ENCODE measurements at regions not wholly inside any gene's neighbourhood (a gene's known extent, or its start where the extent isn't known, plus 50 kb on each side); places are given as distances from the start of the nearest gene placed in this dataset.

GRCh38 chr10:78318305-78318704 is 284.6 kb downstream of the RPS24 start:
- Histone ChIP-seq H3K27ac (ENCODE audit: low read depth, low read length) (no peak overlapping the region), H3K27me3 (ENCODE audit: control insufficient read depth, insufficient read depth, low read length) (peaks cover 16% of the 10 kb centered on the region), H3K4me3 (ENCODE audit: low read depth, low read length) (no peak overlapping the region), H3K9me3 (ENCODE audit: control insufficient read depth, insufficient read depth, low read length) (no peaks in the 10 kb centered on the region; the same call in 1 of the 2 replicates)
- no peak for TF ChIP-seq CTCF (IDR thresholded peaks at IDR 0.05; ENCODE audit: low read depth, low read length)
- CTCF ChIA-PET: no interaction called here
- POLR2A ChIA-PET: no interaction called here
- DNase-seq (ENCODE audit: low read depth, low spot score): no peak

GRCh38 chr10:78319371-78319770 is 285.7 kb downstream of the RPS24 start:
- CTCF ChIA-PET: no interaction called here
- POLR2A ChIA-PET: no interaction called here
- no peak for DNase-seq (ENCODE audit: low read depth, low spot score)
- H3K27me3 ChIP-seq (ENCODE audit: control insufficient read depth, insufficient read depth, low read length): peaks cover 17% of the 10 kb centered on the region
- no peaks in the 10 kb centered on the region for H3K9me3 ChIP-seq (ENCODE audit: control insufficient read depth, insufficient read depth, low read length)
- TF ChIP-seq CTCF (IDR thresholded peaks at IDR 0.05; ENCODE audit: low read depth, low read length): no peak
- no peak overlapping the region for H3K27ac ChIP-seq (ENCODE audit: low read depth, low read length)
- H3K4me3 ChIP-seq (ENCODE audit: low read depth, low read length): no peak overlapping the region

GRCh38 chr10:78319841-78320240 is 286.2 kb downstream of the RPS24 start:
- no peak for DNase-seq (ENCODE audit: low read depth, low spot score)
- CTCF ChIA-PET: no interaction called here
- H3K27ac ChIP-seq (ENCODE audit: low read depth, low read length): no peak overlapping the region

GRCh38 chr10:78320506-78320905 is 286.8 kb downstream of the RPS24 start:
- peaks cover 22% of the 10 kb centered on the region for H3K27me3 ChIP-seq (ENCODE audit: control insufficient read depth, insufficient read depth, low read length)
- no peak for DNase-seq (ENCODE audit: low read depth, low spot score)
- TF ChIP-seq CTCF (IDR thresholded peaks at IDR 0.05; ENCODE audit: low read depth, low read length): no peak
- ChIA-PET POLR2A (no interaction called here), CTCF (no interaction called here)
- no peaks in the 10 kb centered on the region for H3K9me3 ChIP-seq (ENCODE audit: control insufficient read depth, insufficient read depth, low read length)
- no peak overlapping the region for H3K4me3 ChIP-seq (ENCODE audit: low read depth, low read length)
- no peak overlapping the region for H3K27ac ChIP-seq (ENCODE audit: low read depth, low read length)

More at GRCh38 chr10:78319841-78320240, 286.2 kb downstream of the RPS24 start:
- POLR2A ChIA-PET: no interaction called here
- peaks cover 21% of the 10 kb centered on the region for H3K27me3 ChIP-seq (ENCODE audit: control insufficient read depth, insufficient read depth, low read length)
- no peak for TF ChIP-seq CTCF (IDR thresholded peaks at IDR 0.05; ENCODE audit: low read depth, low read length)
- no peak overlapping the region for H3K4me3 ChIP-seq (ENCODE audit: low read depth, low read length)
- H3K9me3 ChIP-seq (ENCODE audit: control insufficient read depth, insufficient read depth, low read length): no peaks in the 10 kb centered on the region

GRCh38 chr10:78321000-78321399 is 287.3 kb downstream of the RPS24 start:
- no peak for DNase-seq (ENCODE audit: low read depth, low spot score)
- TF ChIP-seq CTCF (IDR thresholded peaks at IDR 0.05; ENCODE audit: low read depth, low read length): no peak
- peaks cover 20% of the 10 kb centered on the region for H3K27me3 ChIP-seq (ENCODE audit: control insufficient read depth, insufficient read depth, low read length)
- ChIA-PET CTCF (no interaction called here), POLR2A (no interaction called here)
- H3K4me3 ChIP-seq (ENCODE audit: low read depth, low read length): no peak overlapping the region
- no peak overlapping the region for H3K27ac ChIP-seq (ENCODE audit: low read depth, low read length)
- no peaks in the 10 kb centered on the region for H3K9me3 ChIP-seq (ENCODE audit: control insufficient read depth, insufficient read depth, low read length)
